Keratinocyte (primary cell): ENCODE measurements at regions not wholly inside any gene's neighbourhood (a gene's known extent, or its start where the extent isn't known, plus 50 kb on each side); places are given as distances from the start of the nearest gene placed in this dataset.

Experiments used
- DNase-seq: peaks from one replicate; pipeline ENCODE4 v3.0.0-alpha.2; 2011; ENCODE audit warnings: low read depth, missing footprints, low spot score
- FAIRE-seq: peaks from 2 replicates; lab custom pipeline; 2011; peaks lifted over from hg19 to GRCh38; lab: Jason Lieb, UNC
- H2AFZ ChIP-seq: 2 replicates; pipeline ENCODE4 v1.6.0; 2012; ENCODE audit warnings: low read length, control low read depth, inconsistent platforms; ENCODE audit not compliant: control insufficient read depth
- H3K27ac ChIP-seq: 2 replicates; pipeline ENCODE4 v1.5.1; 2011; ENCODE audit warnings: low read length; ENCODE audit not compliant: control insufficient read depth, insufficient read depth
- H3K27me3 ChIP-seq: 3 replicates; pipeline ENCODE4 v1.6.0; 2011; ENCODE audit warnings: low read length; ENCODE audit not compliant: control insufficient read depth, insufficient read depth; ENCODE audit errors: extremely low read depth
- H3K36me3 ChIP-seq, 2 experiments: 2 replicates in 1 of 2; 3 replicates in 1 of 2; pipeline ENCODE4 v1.5.1; 2011; ENCODE audit warnings: low read length in 2 of 2, mild to moderate bottlenecking in 1 of 2; ENCODE audit not compliant: control insufficient read depth in 2 of 2, insufficient read depth in 2 of 2; ENCODE audit errors: extremely low read depth in 1 of 2
- H3K4me1 ChIP-seq: 3 replicates; pipeline ENCODE4 v1.5.1; 2011; ENCODE audit warnings: low read length; ENCODE audit not compliant: control insufficient read depth, insufficient read depth; ENCODE audit errors: extremely low read depth
- H3K4me2 ChIP-seq: 3 replicates; pipeline ENCODE4 v1.6.0; 2011; ENCODE audit warnings: low read depth, low read length; ENCODE audit not compliant: control insufficient read depth, insufficient read depth; ENCODE audit errors: extremely low read depth
- H3K4me3 ChIP-seq, 3 experiments: fragments of 200-600 bp in 1 of 3; sonication (generic) in 1 of 3; 2 replicates in 2 of 3; 3 replicates in 1 of 3; pipeline ENCODE4 v1.5.1; 2011 to 2016; ENCODE audit warnings: low read length in 3 of 3, mild to moderate bottlenecking in 3 of 3, control low read depth in 2 of 3, inconsistent platforms in 1 of 3, low read depth in 1 of 3, mixed read lengths in 1 of 3, mixed run types in 1 of 3, moderate library complexity in 1 of 3; ENCODE audit not compliant: control insufficient read depth in 2 of 3, insufficient read depth in 2 of 3; ENCODE audit errors: extremely low read depth in 1 of 3
- H3K79me2 ChIP-seq: 2 replicates; pipeline ENCODE4 v1.6.0; 2012; ENCODE audit warnings: low read length; ENCODE audit not compliant: control insufficient read depth, insufficient read depth
- H3K9ac ChIP-seq: 3 replicates; pipeline ENCODE4 v1.6.0; 2011; ENCODE audit warnings: low read length; ENCODE audit not compliant: control insufficient read depth, insufficient read depth; ENCODE audit errors: extremely low read depth
- H3K9me1 ChIP-seq: 3 replicates; pipeline ENCODE4 v1.6.0; 2011; ENCODE audit warnings: low read length; ENCODE audit not compliant: control insufficient read depth, insufficient read depth; ENCODE audit errors: extremely low read depth
- H3K9me3 ChIP-seq: 2 replicates; pipeline ENCODE4 v1.5.1; 2012; ENCODE audit warnings: low read depth, low read length; ENCODE audit not compliant: control insufficient read depth
- H4K20me1 ChIP-seq: 3 replicates; pipeline ENCODE4 v1.6.0; 2011; ENCODE audit warnings: low read length; ENCODE audit not compliant: control insufficient read depth, insufficient read depth; ENCODE audit errors: extremely low read depth
- EZH2 ChIP-seq: IDR thresholded peaks from one replicate; pipeline ENCODE4 v1.6.1; 2012; ENCODE audit warnings: inconsistent platforms, mild to moderate bottlenecking, low read length, moderate library complexity
- dilution Hi-C: fragments of 300-500 bp; cut with MboI; formaldehyde crosslinking; loops from one replicate; pipeline ENCODE4 v1.7.0; 2020; ENCODE audit warnings: low sequenced_read_pairs; ENCODE audit not compliant: extremely low pct_ligation_motif_present
- TF ChIP-seq, protein P1 (sequence below), 3 experiments: IDR thresholded peaks in 1 of 3; conservative IDR thresholded peaks in 1 of 3; optimal IDR thresholded peaks in 1 of 3; 2 replicates in 2 of 3; 3 replicates in 1 of 3; pipeline versions ENCODE3 to v1.5.1; 2011; ENCODE audit warnings: low read length in 3 of 3, mild to moderate bottlenecking in 3 of 3, moderate library complexity in 2 of 3, control low read depth in 1 of 3, inconsistent platforms in 1 of 3; ENCODE audit not compliant: insufficient read depth in 2 of 3; ENCODE audit errors: extremely low read depth in 1 of 3

DNA sequence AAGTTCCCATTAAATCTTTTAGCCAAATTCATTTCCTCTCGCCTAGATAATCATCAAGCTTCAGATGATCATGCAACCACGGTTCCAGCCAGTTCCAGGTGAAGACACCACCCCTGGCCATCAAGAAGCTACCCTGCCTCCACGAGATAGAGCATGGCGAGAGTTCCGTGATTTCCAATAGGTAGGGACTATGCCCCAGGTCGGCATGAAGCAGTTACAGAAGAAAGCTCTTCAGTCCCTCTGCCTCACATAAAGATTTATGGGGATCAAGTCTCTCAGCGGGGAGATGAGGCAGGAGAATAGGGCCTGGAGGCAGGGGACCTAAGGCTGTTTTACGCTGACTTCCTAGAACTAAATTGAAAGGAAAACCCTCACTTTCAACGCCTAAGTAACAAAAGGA, 183.9 kb downstream of the OR13H1 start:
- Histone ChIP-seq H3K9me3 (peaks cover 3% of the 10 kb centered on the region), H2AFZ (no peak overlapping the region), H3K79me2 (no peaks in the 10 kb centered on the region), H3K9ac (no peak overlapping the region), H3K27ac (no peak overlapping the region), H3K4me1 (no peaks in the 10 kb centered on the region), H3K27me3 (no peaks in the 10 kb centered on the region), H3K4me3 (peak overlapping the region in 1 of 3 experiments; percentile 71), H3K36me3 (no peaks in the 10 kb centered on the region), H3K9me1 (no peaks in the 10 kb centered on the region), H4K20me1 (no peaks in the 10 kb centered on the region), H3K4me2 (peak overlapping the region; percentile 72)
- TF ChIP-seq, protein P1, sequence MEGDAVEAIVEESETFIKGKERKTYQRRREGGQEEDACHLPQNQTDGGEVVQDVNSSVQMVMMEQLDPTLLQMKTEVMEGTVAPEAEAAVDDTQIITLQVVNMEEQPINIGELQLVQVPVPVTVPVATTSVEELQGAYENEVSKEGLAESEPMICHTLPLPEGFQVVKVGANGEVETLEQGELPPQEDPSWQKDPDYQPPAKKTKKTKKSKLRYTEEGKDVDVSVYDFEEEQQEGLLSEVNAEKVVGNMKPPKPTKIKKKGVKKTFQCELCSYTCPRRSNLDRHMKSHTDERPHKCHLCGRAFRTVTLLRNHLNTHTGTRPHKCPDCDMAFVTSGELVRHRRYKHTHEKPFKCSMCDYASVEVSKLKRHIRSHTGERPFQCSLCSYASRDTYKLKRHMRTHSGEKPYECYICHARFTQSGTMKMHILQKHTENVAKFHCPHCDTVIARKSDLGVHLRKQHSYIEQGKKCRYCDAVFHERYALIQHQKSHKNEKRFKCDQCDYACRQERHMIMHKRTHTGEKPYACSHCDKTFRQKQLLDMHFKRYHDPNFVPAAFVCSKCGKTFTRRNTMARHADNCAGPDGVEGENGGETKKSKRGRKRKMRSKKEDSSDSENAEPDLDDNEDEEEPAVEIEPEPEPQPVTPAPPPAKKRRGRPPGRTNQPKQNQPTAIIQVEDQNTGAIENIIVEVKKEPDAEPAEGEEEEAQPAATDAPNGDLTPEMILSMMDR (optimal IDR thresholded peaks at IDR 0.05 in 1 of 3, IDR thresholded peaks at IDR 0.05 in 1 of 3, conservative IDR thresholded peaks at IDR 0.05 in 1 of 3; ENCODE audit: extremely low read depth in 1 of 3, insufficient read depth in 2 of 3, low read length in 3 of 3), result no peak
- TF ChIP-seq EZH2, result no peak
- FAIRE-seq (no peak), DNase-seq (no peak)
- dilution Hi-C loops, result no loop called here

- Histone ChIP-seq H3K36me3 (no peaks in the 10 kb centered on the region), H4K20me1 (no peaks in the 10 kb centered on the region), H3K27me3 (no peaks in the 10 kb centered on the region), H3K9me3 (peaks cover 3% of the 10 kb centered on the region), H3K9me1 (no peaks in the 10 kb centered on the region), H3K9ac (peak overlapping the region; percentile 57), H3K27ac (peak overlapping the region; percentile 36), H3K4me2 (peak overlapping the region; percentile 72), H3K4me3 (peak overlapping the region; percentile 29 to 71 (median 52)), H2AFZ (peak overlapping the region; percentile 91), H3K79me2 (no peaks in the 10 kb centered on the region), H3K4me1 (no peaks in the 10 kb centered on the region)
- TF ChIP-seq, protein P1 (optimal IDR thresholded peaks at IDR 0.05 in 1 of 3, IDR thresholded peaks at IDR 0.05 in 1 of 3, conservative IDR thresholded peaks at IDR 0.05 in 1 of 3; ENCODE audit: extremely low read depth in 1 of 3, insufficient read depth in 2 of 3, low read length in 3 of 3), result peak; percentile 32 to 65 (median 51)
- TF ChIP-seq EZH2, result no peak
- FAIRE-seq (no peak), DNase-seq (no peak)
- dilution Hi-C loops, result no loop called here
Observed at GRCh38 chrX:131728295-131729145, 184.6 kb downstream of the OR13H1 start.
